Cardiac muscle cell (in vitro differentiated cells and primary cell): ENCODE measurements at regions not wholly inside any gene's neighbourhood (a gene's known extent, or its start where the extent isn't known, plus 50 kb on each side); places are given as distances from the start of the nearest gene placed in this dataset.

Experiments used
- DNase-seq, 2 donors: peaks; one replicate each; pipeline versions ENCODE4 v3.0.0 to v3.0.0-alpha.2; 2010 to 2017; ENCODE audit warnings: low read depth in 1 of 2, low spot score in 1 of 2
- H3K27ac ChIP-seq: fragments of 200-600 bp; sonication (generic); 2 replicates; pipeline ENCODE4 v1.5.1; 2016
- H3K27me3 ChIP-seq: fragments of 200-600 bp; sonication (generic); 2 replicates; pipeline ENCODE4 v1.6.0; 2016; ENCODE audit warnings: control low read depth
- H3K36me3 ChIP-seq: fragments of 200-600 bp; sonication (generic); 2 replicates; pipeline ENCODE4 v1.5.1; 2016; ENCODE audit warnings: control low read depth
- H3K4me1 ChIP-seq: fragments of 200-600 bp; sonication (generic); 2 replicates; pipeline ENCODE4 v1.8.1; 2017; ENCODE audit warnings: low read depth, mild to moderate bottlenecking, mixed run types
- H3K4me3 ChIP-seq: fragments of 200-600 bp; sonication (generic); 2 replicates; pipeline ENCODE4 v1.5.1; 2016; ENCODE audit warnings: mild to moderate bottlenecking
- H3K9me3 ChIP-seq: fragments of 200-600 bp; sonication (generic); 2 replicates; pipeline ENCODE4 v1.5.1; 2017; ENCODE audit warnings: low read depth, mild to moderate bottlenecking, control low read depth
- TF ChIP-seq, protein P1 (sequence below): IDR thresholded peaks from 2 replicates; pipeline ENCODE4 v1.5.1; 2012; ENCODE audit warnings: low read depth, mild to moderate bottlenecking, low read length

DNA sequence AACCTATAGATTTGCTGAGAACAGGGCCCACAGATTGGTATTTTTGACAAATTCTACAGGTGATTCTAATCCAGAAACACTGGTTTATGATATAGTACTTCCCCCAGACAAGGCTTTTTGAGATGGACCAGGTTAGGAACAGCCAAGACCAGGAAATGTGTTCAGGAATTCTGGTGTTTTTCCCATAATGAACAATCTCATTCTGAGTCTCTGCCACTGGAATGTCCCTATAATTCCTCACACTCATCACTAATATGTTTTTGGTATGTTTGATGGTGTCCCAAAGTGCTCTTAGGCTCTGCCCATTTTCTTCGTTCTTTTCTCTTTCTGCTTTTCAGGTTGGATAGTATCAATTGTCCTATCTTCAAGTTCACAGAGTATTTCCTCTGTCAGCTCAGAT is 107.2 kb upstream of the IGFBP3 start:
- H3K27me3 ChIP-seq, result no peaks in the 10 kb centered on the region
- no peaks in the 10 kb centered on the region for H3K36me3 ChIP-seq
- DNase-seq, result no peak
- H3K9me3 ChIP-seq, result no peaks in the 10 kb centered on the region
- TF ChIP-seq, protein P1, sequence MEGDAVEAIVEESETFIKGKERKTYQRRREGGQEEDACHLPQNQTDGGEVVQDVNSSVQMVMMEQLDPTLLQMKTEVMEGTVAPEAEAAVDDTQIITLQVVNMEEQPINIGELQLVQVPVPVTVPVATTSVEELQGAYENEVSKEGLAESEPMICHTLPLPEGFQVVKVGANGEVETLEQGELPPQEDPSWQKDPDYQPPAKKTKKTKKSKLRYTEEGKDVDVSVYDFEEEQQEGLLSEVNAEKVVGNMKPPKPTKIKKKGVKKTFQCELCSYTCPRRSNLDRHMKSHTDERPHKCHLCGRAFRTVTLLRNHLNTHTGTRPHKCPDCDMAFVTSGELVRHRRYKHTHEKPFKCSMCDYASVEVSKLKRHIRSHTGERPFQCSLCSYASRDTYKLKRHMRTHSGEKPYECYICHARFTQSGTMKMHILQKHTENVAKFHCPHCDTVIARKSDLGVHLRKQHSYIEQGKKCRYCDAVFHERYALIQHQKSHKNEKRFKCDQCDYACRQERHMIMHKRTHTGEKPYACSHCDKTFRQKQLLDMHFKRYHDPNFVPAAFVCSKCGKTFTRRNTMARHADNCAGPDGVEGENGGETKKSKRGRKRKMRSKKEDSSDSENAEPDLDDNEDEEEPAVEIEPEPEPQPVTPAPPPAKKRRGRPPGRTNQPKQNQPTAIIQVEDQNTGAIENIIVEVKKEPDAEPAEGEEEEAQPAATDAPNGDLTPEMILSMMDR, result no peak
- no peak overlapping the region for H3K4me3 ChIP-seq
- H3K4me1 ChIP-seq, result peaks cover 2% of the 10 kb centered on the region
- no peak overlapping the region for H3K27ac ChIP-seq

DNA sequence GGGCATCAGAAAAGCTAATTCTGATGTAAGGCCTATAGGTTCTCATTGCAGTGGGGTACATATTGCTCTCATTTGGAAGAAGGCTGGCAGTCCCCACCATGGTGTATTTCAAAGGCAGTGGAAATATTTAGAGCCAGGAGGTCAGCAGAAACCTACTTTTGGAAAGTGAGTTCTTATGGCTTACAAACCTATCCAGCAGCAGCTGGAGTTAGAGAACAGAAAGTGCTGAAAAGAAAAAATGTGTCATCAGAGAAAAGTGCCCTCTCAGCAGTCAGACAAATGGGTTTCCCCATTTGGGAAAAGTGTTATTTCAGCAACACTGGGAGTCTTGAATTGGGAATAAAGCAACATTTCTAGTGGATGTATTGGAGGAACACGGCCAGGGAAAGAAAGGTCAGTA is 105.7 kb upstream of the IGFBP3 start:
- H3K27ac ChIP-seq, result no peak overlapping the region
- no peak for DNase-seq
- H3K36me3 ChIP-seq, result no peaks in the 10 kb centered on the region
- TF ChIP-seq, protein P1, result no peak
- H3K9me3 ChIP-seq, result no peaks in the 10 kb centered on the region
- H3K27me3 ChIP-seq, result no peaks in the 10 kb centered on the region
- H3K4me3 ChIP-seq, result no peak overlapping the region
- H3K4me1 ChIP-seq, result no peaks in the 10 kb centered on the region

DNA sequence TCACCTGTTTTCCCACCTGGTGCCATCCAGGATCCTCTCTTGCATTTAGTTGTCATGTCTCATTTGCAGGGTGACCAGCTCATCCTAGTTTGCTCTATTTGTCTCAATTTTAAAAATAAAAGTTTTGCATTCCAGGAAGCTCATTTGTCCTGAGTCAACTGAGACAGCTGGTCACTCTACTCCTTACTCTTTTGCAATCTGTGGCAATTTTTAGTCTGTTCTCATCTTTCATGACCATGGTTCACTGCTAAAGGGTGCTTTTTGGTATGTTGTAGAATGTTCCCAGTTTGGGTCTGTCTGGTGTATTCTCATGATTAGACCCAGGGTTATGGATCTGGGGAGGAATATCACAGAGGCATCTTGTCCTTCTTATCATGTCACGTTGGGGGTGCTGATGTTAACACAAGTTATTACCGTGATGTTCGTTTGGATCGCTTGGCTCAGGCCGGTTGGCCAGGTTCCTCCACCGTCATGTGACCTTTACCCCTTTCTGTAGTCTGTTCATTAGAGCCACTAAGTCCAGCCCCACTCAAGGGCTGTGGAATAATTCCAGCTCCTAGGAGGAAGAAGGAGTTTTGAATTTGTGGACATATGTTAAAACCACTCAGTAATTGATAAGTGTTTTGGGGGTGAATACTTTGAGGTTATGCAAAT is 103.3 kb upstream of the IGFBP3 start:
- Histone ChIP-seq H3K4me1 (no peaks in the 10 kb centered on the region), H3K27ac (no peak overlapping the region), H3K36me3 (no peaks in the 10 kb centered on the region), H3K9me3 (no peaks in the 10 kb centered on the region), H3K4me3 (no peak overlapping the region), H3K27me3 (no peaks in the 10 kb centered on the region)
- DNase-seq, result no peak
- TF ChIP-seq, protein P1, result no peak

DNA sequence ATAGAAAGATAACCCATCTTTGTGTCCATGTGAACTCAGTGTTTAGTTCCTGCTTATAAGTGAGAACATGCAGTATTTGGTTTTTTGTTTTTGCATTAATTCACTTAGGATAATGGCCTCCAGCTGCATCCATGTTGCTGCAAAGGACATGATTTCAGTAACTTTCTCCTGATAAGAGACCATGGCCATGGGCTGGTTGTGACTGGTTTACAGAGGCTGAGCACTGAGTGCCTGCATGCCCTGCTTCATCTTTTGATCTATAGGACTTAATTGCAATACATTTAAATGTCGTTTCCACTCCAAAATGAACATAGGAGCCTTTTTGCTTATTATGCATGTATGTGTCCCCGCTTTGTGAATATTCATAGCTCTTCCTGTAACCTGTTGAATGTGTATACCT is 101.3 kb upstream of the IGFBP3 start:
- H3K4me3 ChIP-seq, result no peak overlapping the region

DNA sequence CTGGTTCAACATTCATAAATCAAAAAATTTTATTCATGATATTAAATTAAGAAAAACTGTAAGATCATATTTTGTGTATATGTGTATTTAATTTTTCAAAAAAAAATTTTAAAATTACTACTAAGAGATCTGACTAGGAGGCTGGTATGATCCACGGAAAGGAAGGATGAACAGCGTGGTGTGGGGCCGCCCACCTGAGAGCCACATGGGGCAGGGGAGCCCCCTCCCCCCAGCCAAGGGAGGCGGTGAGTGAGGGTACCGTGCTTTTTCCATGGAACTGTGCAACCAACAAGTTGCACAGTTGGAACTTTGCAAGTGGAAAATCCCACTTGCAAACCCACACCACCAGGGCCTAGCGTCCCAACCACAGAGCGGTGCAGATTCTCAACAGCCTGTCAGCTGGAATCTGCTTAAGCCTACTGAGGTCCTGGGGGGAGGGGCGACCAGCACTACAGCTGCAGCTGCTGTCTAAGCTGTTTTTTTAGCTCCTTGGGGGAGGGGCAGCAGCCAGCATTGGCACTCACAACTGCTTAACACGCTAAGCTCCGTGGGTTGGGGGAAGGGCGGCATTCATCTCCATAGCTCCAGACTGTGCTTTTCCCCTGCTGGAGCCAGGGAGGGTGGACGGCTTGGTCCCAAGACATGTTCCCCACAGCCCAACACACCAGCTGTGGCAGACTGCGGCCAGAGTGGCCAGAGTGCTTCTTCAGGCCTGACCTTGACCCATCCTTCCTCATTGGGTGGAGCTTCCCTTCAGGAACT is 94.2 kb upstream of the IGFBP3 start:
- peak; percentile 72 to 92 for DNase-seq
- H3K27ac ChIP-seq, result peak overlapping the region; percentile 38
- no peaks in the 10 kb centered on the region for H3K36me3 ChIP-seq
- no peak overlapping the region for H3K4me3 ChIP-seq
- TF ChIP-seq, protein P1, result no peak
- H3K9me3 ChIP-seq, result no peaks in the 10 kb centered on the region
- no peaks in the 10 kb centered on the region for H3K27me3 ChIP-seq
- H3K4me1 ChIP-seq, result peaks cover 30% of the 10 kb centered on the region

More for the DNA sequence above, 101.3 kb upstream of the IGFBP3 start:
- Histone ChIP-seq H3K4me1 (no peaks in the 10 kb centered on the region), H3K9me3 (no peaks in the 10 kb centered on the region), H3K36me3 (no peaks in the 10 kb centered on the region), H3K27me3 (no peaks in the 10 kb centered on the region), H3K27ac (no peak overlapping the region)
- TF ChIP-seq, protein P1, result no peak
- no peak for DNase-seq
